ENCODE measurements at regions not wholly inside any gene's neighbourhood (a gene's known extent, or its start where the extent isn't known, plus 50 kb on each side); places are given as distances from the start of the nearest gene placed in this dataset.

- DNase-seq, result no peak
- Histone ChIP-seq H3K4me3 (no peak overlapping the region), H3K27me3 (no peaks in the 10 kb centered on the region), H3K36me3 (no peaks in the 10 kb centered on the region), H3K9me3 (no peaks in the 10 kb centered on the region), H3K27ac (no peak overlapping the region), H3K4me1 (no peaks in the 10 kb centered on the region)
- intact Hi-C loops (cut with DNase I; ENCODE audit: low total_unique reads), result no loop called here
- TF ChIP-seq CTCF (IDR thresholded peaks at IDR 0.05) (no peak), POLR2A (IDR thresholded peaks at IDR 0.05) (no peak)
Measured at GRCh38 chrX:139191746-139192385, 338.7 kb upstream of the F9 start.

DNA sequence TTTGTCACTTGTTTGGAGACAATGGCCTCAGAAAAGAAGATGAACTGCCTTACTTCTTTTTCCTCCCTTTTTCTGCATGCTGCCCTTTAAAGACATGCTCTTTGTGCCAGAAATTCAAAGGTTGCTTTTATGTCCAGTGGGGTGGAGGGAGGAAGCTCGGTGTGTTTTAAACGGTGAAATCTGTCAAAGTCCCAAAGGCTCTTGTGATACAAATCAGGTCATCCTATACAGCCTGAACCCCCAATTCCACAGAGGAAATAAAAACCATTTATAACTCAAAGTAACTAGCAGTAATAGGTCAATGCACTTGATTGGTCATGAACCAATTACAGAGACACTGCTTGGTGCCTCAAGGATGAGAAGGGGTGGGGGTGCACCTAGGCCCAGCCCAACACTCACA, 339.3 kb upstream of the F9 start:
- H3K4me1 ChIP-seq, result no peaks in the 10 kb centered on the region
- no peaks in the 10 kb centered on the region for H3K9me3 ChIP-seq
- no peak overlapping the region for H3K27ac ChIP-seq
- no peak for DNase-seq
- TF ChIP-seq CTCF (IDR thresholded peaks at IDR 0.05), result no peak
- no peak for TF ChIP-seq POLR2A (IDR thresholded peaks at IDR 0.05)
- H3K27me3 ChIP-seq, result no peaks in the 10 kb centered on the region
- H3K4me3 ChIP-seq, result no peak overlapping the region
- intact Hi-C loops (cut with DNase I; ENCODE audit: low total_unique reads), result no loop called here
- no peaks in the 10 kb centered on the region for H3K36me3 ChIP-seq

GRCh38 chrX:139187738-139188137, 342.8 kb upstream of the F9 start:
- Histone ChIP-seq H3K4me1 (no peaks in the 10 kb centered on the region), H3K27me3 (no peaks in the 10 kb centered on the region), H3K4me3 (no peak overlapping the region), H3K27ac (no peak overlapping the region), H3K9me3 (no peaks in the 10 kb centered on the region), H3K36me3 (no peaks in the 10 kb centered on the region)
- no peak for TF ChIP-seq POLR2A (IDR thresholded peaks at IDR 0.05)
- DNase-seq, result no peak
- intact Hi-C loops (cut with DNase I; ENCODE audit: low total_unique reads), result no loop called here

DNA sequence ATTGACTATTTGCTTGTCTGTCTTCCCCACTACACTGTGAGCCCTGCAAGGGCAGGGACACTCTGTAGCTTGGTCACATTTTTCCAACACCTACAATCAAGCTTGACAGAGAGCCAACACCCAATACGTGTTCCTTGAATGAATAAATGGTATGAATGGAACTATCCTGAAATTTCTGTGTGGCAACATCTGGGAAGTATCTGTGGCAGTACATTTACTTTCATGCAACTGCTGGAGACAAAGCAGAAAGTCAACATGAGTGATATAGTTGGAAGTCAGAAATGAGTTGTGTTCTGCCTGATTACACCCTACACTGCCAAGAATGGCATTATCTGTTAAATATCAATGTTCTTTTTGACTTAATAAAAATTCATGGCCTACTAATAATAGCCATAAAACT, 343.5 kb upstream of the F9 start:
- Histone ChIP-seq H3K4me3 (no peak overlapping the region), H3K27ac (no peak overlapping the region), H3K4me1 (no peaks in the 10 kb centered on the region), H3K36me3 (no peaks in the 10 kb centered on the region), H3K27me3 (no peaks in the 10 kb centered on the region), H3K9me3 (no peaks in the 10 kb centered on the region)
- intact Hi-C loops (cut with DNase I; ENCODE audit: low total_unique reads), result no loop called here
- no peak for DNase-seq
- TF ChIP-seq CTCF (IDR thresholded peaks at IDR 0.05) (no peak), POLR2A (IDR thresholded peaks at IDR 0.05) (no peak)

DNA sequence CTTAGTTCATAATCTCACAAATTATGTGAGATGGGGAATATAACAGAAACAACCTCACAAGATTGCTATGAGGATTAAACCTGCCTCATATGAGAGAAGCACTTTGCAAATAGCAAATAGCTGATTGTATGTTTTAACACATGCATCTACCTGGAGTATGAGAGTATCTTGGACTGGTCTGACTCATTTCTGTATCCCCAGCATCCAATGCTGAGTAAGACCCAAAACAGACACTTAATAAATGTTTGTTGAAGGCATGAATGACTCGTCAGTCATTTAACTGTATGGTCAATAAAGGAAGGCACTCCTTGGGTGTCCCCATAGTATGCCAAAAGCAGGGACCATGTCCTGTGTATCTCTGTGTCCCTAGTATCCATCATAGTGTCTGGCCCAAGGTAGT, 350.9 kb upstream of the F9 start:
- intact Hi-C loops (cut with DNase I; ENCODE audit: low total_unique reads), result no loop called here

More for the DNA sequence above, 350.9 kb upstream of the F9 start:
- Histone ChIP-seq H3K4me3 (no peak overlapping the region), H3K27me3 (no peaks in the 10 kb centered on the region), H3K4me1 (no peaks in the 10 kb centered on the region), H3K27ac (no peak overlapping the region), H3K9me3 (no peaks in the 10 kb centered on the region), H3K36me3 (no peaks in the 10 kb centered on the region)
- DNase-seq, result no peak
- no peak for TF ChIP-seq POLR2A (IDR thresholded peaks at IDR 0.05)
- no peak for TF ChIP-seq CTCF (IDR thresholded peaks at IDR 0.05)
